ENCODE measurements at regions not wholly inside any gene's neighbourhood (a gene's known extent, or its start where the extent isn't known, plus 50 kb on each side); places are given as distances from the start of the nearest gene placed in this dataset.

- no peak overlapping the region for H3K4me3 Mint-ChIP-seq
- Histone ChIP-seq H4K20me1 (ENCODE audit: insufficient read depth, low read length) (no peaks in the 10 kb centered on the region), H3K27ac (ENCODE audit: low read depth in 1 of 2, low read length in 2 of 2) (no peak overlapping the region), H3K9me3 (replicated peaks in 1 of 2; ENCODE audit: control insufficient read depth in 1 of 2, insufficient read depth in 1 of 2, low read length in 2 of 2) (no peaks in the 10 kb centered on the region), H3K27me3 (ENCODE audit: control insufficient read depth in 2 of 2, insufficient read depth in 2 of 2, low read length in 2 of 2) (no peaks in the 10 kb centered on the region), H3K36me3 (replicated peaks in 1 of 2; ENCODE audit: control insufficient read depth in 1 of 2, insufficient read depth in 2 of 2, low read length in 2 of 2) (no peaks in the 10 kb centered on the region), H3K9ac (ENCODE audit: insufficient read depth, low read length, poor library complexity, severe bottlenecking) (no peak overlapping the region), H2AFZ (ENCODE audit: insufficient read depth, low read depth, low read length, poor library complexity, severe bottlenecking) (no peak overlapping the region), H3K79me2 (ENCODE audit: insufficient read depth, low read length) (no peaks in the 10 kb centered on the region), H3K4me3 (replicated peaks in 1 of 3; ENCODE audit: low read depth in 2 of 3, low read length in 3 of 3) (no peak overlapping the region), H3K4me1 (ENCODE audit: control insufficient read depth in 1 of 2, insufficient read depth in 2 of 2, low read length in 2 of 2) (no peaks in the 10 kb centered on the region), H3K4me2 (replicated peaks; ENCODE audit: extremely low read depth, low read length, poor library complexity, severe bottlenecking) (no peak overlapping the region)
- no peak for DNase-seq
- peaks cover 0 to 3% (median 0%) of the 10 kb centered on the region in 7 donors for H3K9me3 Mint-ChIP-seq
- no peaks in the 10 kb centered on the region for H3K27me3 Mint-ChIP-seq (ENCODE audit: low read depth in 3 of 3)
- H3K4me1 Mint-ChIP-seq: no peaks in the 10 kb centered on the region
- TF ChIP-seq CTCF (IDR thresholded peaks at IDR 0.05): no peak
- no peaks in the 10 kb centered on the region for H3K36me3 Mint-ChIP-seq
- WGBS (ENCODE audit: insufficient coverage): 31% methylated on average over 2 of the region's 3 CpGs
- intact Hi-C loops (cut with micrococcal nuclease): no loop called here
- no peak overlapping the region for H3K27ac Mint-ChIP-seq
These were observed 597.7 kb downstream of the OTOL1 start for GRCh38 chr3:162094301-162094700.

- Mint-ChIP-seq H3K4me3 (no peak overlapping the region), H3K36me3 (no peaks in the 10 kb centered on the region), H3K27me3 (ENCODE audit: low read depth in 3 of 3) (no peaks in the 10 kb centered on the region), H3K4me1 (no peaks in the 10 kb centered on the region), H3K9me3 (peaks cover 0 to 3% (median 0%) of the 10 kb centered on the region in 7 donors), H3K27ac (no peak overlapping the region)
- H3K9me3 ChIP-seq (replicated peaks in 1 of 2; ENCODE audit: control insufficient read depth in 1 of 2, insufficient read depth in 1 of 2, low read length in 2 of 2): no peaks in the 10 kb centered on the region
- WGBS (ENCODE audit: insufficient coverage): no CpG with 5 or more reads among the region's 2 CpGs
- no peak overlapping the region for H3K27ac ChIP-seq (ENCODE audit: low read depth in 1 of 2, low read length in 2 of 2)
- H3K4me1 ChIP-seq (ENCODE audit: control insufficient read depth in 1 of 2, insufficient read depth in 2 of 2, low read length in 2 of 2): no peaks in the 10 kb centered on the region
- H2AFZ ChIP-seq (ENCODE audit: insufficient read depth, low read depth, low read length, poor library complexity, severe bottlenecking): no peak overlapping the region
- no peak overlapping the region for H3K4me3 ChIP-seq (replicated peaks in 1 of 3; ENCODE audit: low read depth in 2 of 3, low read length in 3 of 3)
- intact Hi-C loops (cut with micrococcal nuclease): no loop called here
- TF ChIP-seq CTCF (IDR thresholded peaks at IDR 0.05): no peak
- DNase-seq: no peak
- no peak overlapping the region for H3K4me2 ChIP-seq (replicated peaks; ENCODE audit: extremely low read depth, low read length, poor library complexity, severe bottlenecking)
- H3K9ac ChIP-seq (ENCODE audit: insufficient read depth, low read length, poor library complexity, severe bottlenecking): no peak overlapping the region
- no peaks in the 10 kb centered on the region for H3K27me3 ChIP-seq (ENCODE audit: control insufficient read depth in 2 of 2, insufficient read depth in 2 of 2, low read length in 2 of 2)
- no peaks in the 10 kb centered on the region for H3K79me2 ChIP-seq (ENCODE audit: insufficient read depth, low read length)
- no peaks in the 10 kb centered on the region for H3K36me3 ChIP-seq (replicated peaks in 1 of 2; ENCODE audit: control insufficient read depth in 1 of 2, insufficient read depth in 2 of 2, low read length in 2 of 2)
- H4K20me1 ChIP-seq (ENCODE audit: insufficient read depth, low read length): no peaks in the 10 kb centered on the region
These were observed 600.3 kb downstream of the OTOL1 start for GRCh38 chr3:162096874-162097273.

Data from CD14-positive monocyte (primary cell).